KMS-11 (cell line): ENCODE measurements at regions not wholly inside any gene's neighbourhood (a gene's known extent, or its start where the extent isn't known, plus 50 kb on each side); places are given as distances from the start of the nearest gene placed in this dataset.

ENCODE experiments used
- H2AFZ ChIP-seq: fragments of 200-600 bp; sonication (generic); 2 replicates; pipeline ENCODE4 v1.6.1; 2016; ENCODE audit warnings: antibody characterized with exemption, mixed run types, low read depth
- H3K27ac ChIP-seq: fragments of 200-600 bp; sonication (generic); 2 replicates; pipeline ENCODE4 v1.6.1; 2016; ENCODE audit warnings: mild to moderate bottlenecking, mixed run types
- H3K27me3 ChIP-seq: fragments of 200-600 bp; sonication (generic); 2 replicates; pipeline ENCODE4 v1.6.1; 2017; ENCODE audit warnings: mild to moderate bottlenecking, low read depth, mixed run types, moderate library complexity; ENCODE audit not compliant: insufficient read depth
- H3K36me3 ChIP-seq: fragments of 200-600 bp; sonication (generic); 2 replicates; pipeline ENCODE4 v1.6.1; 2017; ENCODE audit warnings: mild to moderate bottlenecking, mixed run types; ENCODE audit not compliant: insufficient read depth
- H3K4me1 ChIP-seq: fragments of 200-600 bp; sonication (generic); 2 replicates; pipeline ENCODE4 v1.6.1; 2016; ENCODE audit warnings: mild to moderate bottlenecking, low read depth, mixed run types; ENCODE audit not compliant: poor library complexity, severe bottlenecking
- H3K4me2 ChIP-seq: fragments of 200-600 bp; sonication (generic); 2 replicates; pipeline ENCODE4 v1.7.0; 2016; ENCODE audit warnings: mild to moderate bottlenecking, mixed run types
- H3K4me3 ChIP-seq: fragments of 200-600 bp; sonication (generic); IDR thresholded peaks from 2 replicates; pipeline ENCODE4 v1.6.1; 2017; ENCODE audit warnings: low read depth, low read length, mixed read lengths; ENCODE audit not compliant: insufficient read depth
- H3K79me2 ChIP-seq: fragments of 200-600 bp; sonication (generic); 2 replicates; pipeline ENCODE4 v1.6.1; 2016; ENCODE audit warnings: low read depth, mixed run types; ENCODE audit not compliant: insufficient read depth
- H3K9ac ChIP-seq: fragments of 200-600 bp; sonication (generic); 2 replicates; pipeline ENCODE4 v1.6.1; 2016; ENCODE audit warnings: mild to moderate bottlenecking, mixed run types
- H4K20me1 ChIP-seq: fragments of 200-600 bp; sonication (generic); 2 replicates; pipeline ENCODE4 v1.6.1; 2016; ENCODE audit warnings: mild to moderate bottlenecking, mixed run types; ENCODE audit not compliant: insufficient read depth
- TF ChIP-seq, protein P1 (sequence below): fragments of 200-600 bp; sonication (generic); conservative IDR thresholded peaks from 2 replicates; pipeline ENCODE4 v1.6.1; 2017; ENCODE audit warnings: low read depth, mild to moderate bottlenecking, antibody characterized with exemption, low read length, moderate library complexity, mixed read lengths

DNA sequence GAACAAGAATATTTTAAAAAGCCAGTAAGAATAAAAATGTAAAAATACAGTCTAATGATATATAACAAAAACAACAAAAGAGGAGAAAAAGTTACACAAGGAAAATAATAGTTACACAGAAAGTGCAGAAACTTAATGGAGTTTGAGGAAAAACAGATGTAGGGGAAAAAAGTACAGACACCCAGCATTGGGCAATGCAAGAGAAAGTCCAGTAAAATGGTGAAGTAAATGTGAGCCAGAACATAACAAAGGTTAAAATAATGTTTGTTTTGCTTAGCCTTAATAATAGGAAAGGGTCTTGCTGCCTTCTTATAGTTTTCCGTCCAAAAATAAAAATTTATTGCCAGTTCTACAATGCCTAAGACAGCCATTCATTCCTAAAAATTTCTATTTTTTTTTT is 364.2 kb downstream of the NNT start:
- TF ChIP-seq, protein P1, sequence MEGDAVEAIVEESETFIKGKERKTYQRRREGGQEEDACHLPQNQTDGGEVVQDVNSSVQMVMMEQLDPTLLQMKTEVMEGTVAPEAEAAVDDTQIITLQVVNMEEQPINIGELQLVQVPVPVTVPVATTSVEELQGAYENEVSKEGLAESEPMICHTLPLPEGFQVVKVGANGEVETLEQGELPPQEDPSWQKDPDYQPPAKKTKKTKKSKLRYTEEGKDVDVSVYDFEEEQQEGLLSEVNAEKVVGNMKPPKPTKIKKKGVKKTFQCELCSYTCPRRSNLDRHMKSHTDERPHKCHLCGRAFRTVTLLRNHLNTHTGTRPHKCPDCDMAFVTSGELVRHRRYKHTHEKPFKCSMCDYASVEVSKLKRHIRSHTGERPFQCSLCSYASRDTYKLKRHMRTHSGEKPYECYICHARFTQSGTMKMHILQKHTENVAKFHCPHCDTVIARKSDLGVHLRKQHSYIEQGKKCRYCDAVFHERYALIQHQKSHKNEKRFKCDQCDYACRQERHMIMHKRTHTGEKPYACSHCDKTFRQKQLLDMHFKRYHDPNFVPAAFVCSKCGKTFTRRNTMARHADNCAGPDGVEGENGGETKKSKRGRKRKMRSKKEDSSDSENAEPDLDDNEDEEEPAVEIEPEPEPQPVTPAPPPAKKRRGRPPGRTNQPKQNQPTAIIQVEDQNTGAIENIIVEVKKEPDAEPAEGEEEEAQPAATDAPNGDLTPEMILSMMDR: no peak
- no peak overlapping the region for H3K9ac ChIP-seq
- H3K27ac ChIP-seq: no peak overlapping the region
- no peaks in the 10 kb centered on the region for H3K79me2 ChIP-seq
- no peak overlapping the region for H3K4me2 ChIP-seq
- H2AFZ ChIP-seq: no peak overlapping the region
- H4K20me1 ChIP-seq: no peaks in the 10 kb centered on the region
- H3K4me1 ChIP-seq: no peaks in the 10 kb centered on the region
- no peaks in the 10 kb centered on the region for H3K36me3 ChIP-seq
- H3K27me3 ChIP-seq: no peaks in the 10 kb centered on the region
- no peak overlapping the region for H3K4me3 ChIP-seq

- H3K4me3 ChIP-seq: no peak overlapping the region
- no peaks in the 10 kb centered on the region for H3K36me3 ChIP-seq
- no peak overlapping the region for H3K27ac ChIP-seq
- no peak overlapping the region for H3K9ac ChIP-seq
- no peak overlapping the region for H2AFZ ChIP-seq
- no peaks in the 10 kb centered on the region for H3K4me1 ChIP-seq
- TF ChIP-seq, protein P1: no peak
- no peaks in the 10 kb centered on the region for H4K20me1 ChIP-seq
- H3K79me2 ChIP-seq: no peaks in the 10 kb centered on the region
- no peak overlapping the region for H3K4me2 ChIP-seq
- H3K27me3 ChIP-seq: no peaks in the 10 kb centered on the region
These were observed 356.2 kb downstream of the NNT start for GRCh38 chr5:43959144-43959543.

- no peaks in the 10 kb centered on the region for H3K79me2 ChIP-seq
- H3K4me3 ChIP-seq: no peak overlapping the region
- no peak overlapping the region for H3K27ac ChIP-seq
- no peak overlapping the region for H2AFZ ChIP-seq
- H4K20me1 ChIP-seq: no peaks in the 10 kb centered on the region
- no peaks in the 10 kb centered on the region for H3K27me3 ChIP-seq
- no peak overlapping the region for H3K9ac ChIP-seq
- TF ChIP-seq, protein P1: no peak
- H3K36me3 ChIP-seq: no peaks in the 10 kb centered on the region
- H3K4me1 ChIP-seq: no peaks in the 10 kb centered on the region
- H3K4me2 ChIP-seq: no peak overlapping the region
These were observed 345.0 kb downstream of the NNT start for GRCh38 chr5:43947935-43948334.

- no peaks in the 10 kb centered on the region for H3K36me3 ChIP-seq
- H2AFZ ChIP-seq: no peak overlapping the region
- no peak overlapping the region for H3K9ac ChIP-seq
- H4K20me1 ChIP-seq: no peaks in the 10 kb centered on the region
- H3K27ac ChIP-seq: no peak overlapping the region
- no peak overlapping the region for H3K4me2 ChIP-seq
- no peaks in the 10 kb centered on the region for H3K79me2 ChIP-seq
- no peak overlapping the region for H3K4me3 ChIP-seq
- H3K4me1 ChIP-seq: no peaks in the 10 kb centered on the region
- no peaks in the 10 kb centered on the region for H3K27me3 ChIP-seq
- TF ChIP-seq, protein P1: no peak
These were observed 338.8 kb downstream of the NNT start for GRCh38 chr5:43941806-43942205.

DNA sequence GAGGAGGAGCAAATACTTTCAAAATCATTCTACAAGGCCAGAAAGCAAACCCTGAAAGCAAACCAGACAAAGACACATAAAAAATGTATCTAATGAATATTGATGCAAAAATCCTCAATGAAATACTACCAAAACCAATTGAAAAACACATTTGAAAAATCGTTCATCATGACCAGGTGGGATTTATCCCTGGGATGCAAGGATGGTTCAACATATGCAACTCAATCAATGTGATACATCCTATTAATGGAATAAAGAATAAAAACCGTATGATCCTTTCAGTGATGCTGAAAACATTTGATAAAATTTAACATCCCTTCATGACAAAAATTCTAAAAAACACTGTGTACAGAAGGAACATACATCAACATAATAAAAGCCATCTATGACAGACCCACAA is 337.6 kb downstream of the NNT start:
- H3K27me3 ChIP-seq: no peaks in the 10 kb centered on the region

More for the DNA sequence above, 337.6 kb downstream of the NNT start:
- no peak overlapping the region for H2AFZ ChIP-seq
- H3K4me1 ChIP-seq: no peaks in the 10 kb centered on the region
- H3K4me2 ChIP-seq: no peak overlapping the region
- TF ChIP-seq, protein P1: no peak
- H3K36me3 ChIP-seq: no peaks in the 10 kb centered on the region
- no peak overlapping the region for H3K9ac ChIP-seq
- no peaks in the 10 kb centered on the region for H4K20me1 ChIP-seq
- H3K4me3 ChIP-seq: no peak overlapping the region
- H3K79me2 ChIP-seq: no peaks in the 10 kb centered on the region
- H3K27ac ChIP-seq: no peak overlapping the region
